Naive thymus-derived CD4-positive, alpha-beta T cell (primary cell): ENCODE measurements at regions not wholly inside any gene's neighbourhood (a gene's known extent, or its start where the extent isn't known, plus 50 kb on each side); places are given as distances from the start of the nearest gene placed in this dataset.

ENCODE experiments used
- ATAC-seq: fragments of 150-1000 bp; cut with Tn5 transposase; 2 replicates; pipeline ENCODE4 v1.10.0; 2021; ENCODE audit warnings: mild to moderate bottlenecking, moderate library complexity
- CTCF ChIA-PET: fragments of 350-600 bp; sonication (Branson Sonifier 250); formaldehyde crosslinking; loops from one replicate; lab custom pipeline; 2021; ENCODE audit warnings: antibody characterized with exemption; lab: Charles Lee
- POLR2A ChIA-PET: fragments of 350-600 bp; sonication (Branson Sonifier 250); formaldehyde crosslinking; loops from one replicate; lab custom pipeline; 2021; ENCODE audit warnings: antibody characterized with exemption, inconsistent platforms; lab: Charles Lee
- DNase-seq, 9 donors: peaks; one replicate each; pipeline versions ENCODE4 v3.0.0 to v3.0.0-alpha.2; 2020 to 2022; ENCODE audit warnings: mixed read lengths in 1 of 9
- H3K27ac ChIP-seq: one replicate; pipeline ENCODE4 v1.7.0; 2013; ENCODE audit warnings: mild to moderate bottlenecking, low read depth, low read length, moderate library complexity
- H3K27me3 ChIP-seq, 2 donors: one replicate each; pipeline ENCODE4 v1.7.0; 2013; ENCODE audit warnings: low read length in 2 of 2, mild to moderate bottlenecking in 2 of 2, moderate library complexity in 2 of 2; ENCODE audit not compliant: control insufficient read depth in 2 of 2, insufficient read depth in 2 of 2
- H3K36me3 ChIP-seq, 3 experiments: 1 replicate in 2 of 3; 2 replicates in 1 of 3; pipeline ENCODE4 v1.7.0; 2013; ENCODE audit warnings: low read length in 3 of 3, mild to moderate bottlenecking in 3 of 3, moderate library complexity in 1 of 3; ENCODE audit not compliant: insufficient read depth in 3 of 3, control insufficient read depth in 2 of 3
- H3K4me1 ChIP-seq, 2 donors: one replicate each; pipeline ENCODE4 v1.7.0; 2013; ENCODE audit warnings: low read length in 2 of 2, mild to moderate bottlenecking in 2 of 2, moderate library complexity in 1 of 2; ENCODE audit not compliant: control insufficient read depth in 2 of 2, insufficient read depth in 2 of 2
- H3K4me3 ChIP-seq: 2 replicates; pipeline ENCODE4 v1.7.0; 2013; ENCODE audit warnings: mild to moderate bottlenecking, low read length
- H3K9me3 ChIP-seq, 3 experiments: 1 replicate in 2 of 3; 2 replicates in 1 of 3; pipeline ENCODE4 v1.7.0; 2013; ENCODE audit warnings: low read length in 3 of 3; ENCODE audit not compliant: control insufficient read depth in 2 of 3
- H3K27ac Mint-ChIP-seq, 9 donors: one replicate each; pipeline ENCODE4 v1.8.0; 2020 to 2022; ENCODE audit warnings: mixed read lengths in 9 of 9, mild to moderate bottlenecking in 8 of 9, moderate library complexity in 5 of 9, inconsistent platforms in 2 of 9
- H3K27me3 Mint-ChIP-seq, 5 donors: one replicate each; pipeline ENCODE4 v1.8.0; 2021 to 2022; ENCODE audit warnings: mixed read lengths in 5 of 5, mild to moderate bottlenecking in 1 of 5
- H3K36me3 Mint-ChIP-seq, 5 donors: one replicate each; pipeline ENCODE4 v1.8.0; 2020 to 2022; ENCODE audit warnings: mixed read lengths in 5 of 5, mild to moderate bottlenecking in 3 of 5, inconsistent platforms in 1 of 5
- H3K4me1 Mint-ChIP-seq, 7 donors: one replicate each; pipeline ENCODE4 v1.8.0; 2020 to 2022; ENCODE audit warnings: mixed read lengths in 7 of 7, mild to moderate bottlenecking in 3 of 7, inconsistent platforms in 1 of 7
- H3K4me3 Mint-ChIP-seq, 10 donors: one replicate each; pipeline ENCODE4 v1.8.0; 2020 to 2022; ENCODE audit warnings: mild to moderate bottlenecking in 10 of 10, mixed read lengths in 10 of 10, moderate library complexity in 6 of 10, inconsistent platforms in 2 of 10
- H3K9me3 Mint-ChIP-seq, 11 donors: one replicate each; pipeline ENCODE4 v1.8.0; 2020 to 2022; ENCODE audit warnings: mixed read lengths in 11 of 11, mild to moderate bottlenecking in 4 of 11, inconsistent platforms in 1 of 11, moderate library complexity in 1 of 11
- intact Hi-C, 2 donors: fragments of 100-400 bp; cut with micrococcal nuclease; formaldehyde crosslinking; loops; one replicate each; pipeline ENCODE4 v1.15.1; 2023

GRCh38 chr4:117971403-117971802 lies 62.9 kb upstream of the NDST3 start:
- Histone ChIP-seq H3K9me3 (no peaks in the 10 kb centered on the region), H3K36me3 (no peaks in the 10 kb centered on the region), H3K27me3 (no peaks in the 10 kb centered on the region), H3K4me3 (no peak overlapping the region), H3K4me1 (no peaks in the 10 kb centered on the region), H3K27ac (no peak overlapping the region)
- ChIA-PET POLR2A (no interaction called here), CTCF (no interaction called here)
- no peaks in the 10 kb centered on the region for H3K36me3 Mint-ChIP-seq
- H3K27me3 Mint-ChIP-seq = peaks cover 0 to 13% (median 0%) of the 10 kb centered on the region in 5 donors
- no peaks in the 10 kb centered on the region for H3K4me1 Mint-ChIP-seq
- peaks cover 0 to 20% (median 0%) of the 10 kb centered on the region in 11 donors for H3K9me3 Mint-ChIP-seq
- no peak for ATAC-seq
- H3K27ac Mint-ChIP-seq = no peak overlapping the region
- intact Hi-C loops = no loop called here
- DNase-seq = no peak
- no peak overlapping the region for H3K4me3 Mint-ChIP-seq

GRCh38 chr4:117983541-117984365 lies 50.5 kb upstream of the NDST3 start:
- no peak for DNase-seq
- ChIA-PET POLR2A (no interaction called here), CTCF (no interaction called here)

GRCh38 chr4:117984366-117984680 lies 50.0 kb upstream of the NDST3 start:
- no peak for ATAC-seq
- no peaks in the 10 kb centered on the region for H3K9me3 ChIP-seq
- CTCF ChIA-PET = no interaction called here
- Mint-ChIP-seq H3K4me1 (peaks cover 0 to 21% (median 0%) of the 10 kb centered on the region in 7 donors), H3K27me3 (no peaks in the 10 kb centered on the region), H3K36me3 (no peaks in the 10 kb centered on the region), H3K27ac (no peak overlapping the region), H3K4me3 (no peak overlapping the region), H3K9me3 (peaks cover 0 to 4% (median 0%) of the 10 kb centered on the region in 11 donors)
- no peak overlapping the region for H3K27ac ChIP-seq
- no peaks in the 10 kb centered on the region for H3K27me3 ChIP-seq
- intact Hi-C loops = no loop called here
- H3K4me1 ChIP-seq = no peaks in the 10 kb centered on the region
- H3K36me3 ChIP-seq = no peaks in the 10 kb centered on the region
- DNase-seq = no peak
- H3K4me3 ChIP-seq = no peak overlapping the region
- POLR2A ChIA-PET = no interaction called here

More at GRCh38 chr4:117983541-117984365, 50.5 kb upstream of the NDST3 start:
- no peaks in the 10 kb centered on the region for H3K9me3 ChIP-seq
- H3K27ac Mint-ChIP-seq = no peak overlapping the region
- no peaks in the 10 kb centered on the region for H3K36me3 ChIP-seq
- H3K4me3 ChIP-seq = no peak overlapping the region
- ATAC-seq = no peak
- no peak overlapping the region for H3K27ac ChIP-seq
- intact Hi-C loops = no loop called here
- no peaks in the 10 kb centered on the region for H3K27me3 Mint-ChIP-seq
- H3K4me1 ChIP-seq = no peaks in the 10 kb centered on the region
- peaks cover 0 to 6% (median 0%) of the 10 kb centered on the region in 11 donors for H3K9me3 Mint-ChIP-seq
- no peaks in the 10 kb centered on the region for H3K27me3 ChIP-seq
- no peak overlapping the region for H3K4me3 Mint-ChIP-seq
- no peaks in the 10 kb centered on the region for H3K36me3 Mint-ChIP-seq
- peaks cover 0 to 21% (median 0%) of the 10 kb centered on the region in 7 donors for H3K4me1 Mint-ChIP-seq
